Spleen (tissue), 11 donors: ENCODE measurements at regions not wholly inside any gene's neighbourhood (a gene's known extent, or its start where the extent isn't known, plus 50 kb on each side); places are given as distances from the start of the nearest gene placed in this dataset.

Experiments used
- DNase-seq: peaks from one replicate; pipeline ENCODE4 v3.0.0-alpha.2; 2020
- H3K27ac ChIP-seq, 8 donors: fragments of 200-600 bp; sonication (generic) in 7 of 8; 1 replicate in 4 of 8; 2 replicates in 4 of 8; pipeline versions ENCODE4 v1.5.0 to v1.8.0; 2016 to 2021; ENCODE audit warnings: inconsistent platforms in 4 of 8, mild to moderate bottlenecking in 4 of 8, moderate library complexity in 1 of 8
- H3K27me3 ChIP-seq, 7 donors: fragments of 200-600 bp; sonication (generic) in 6 of 7; replicated peaks in 1 of 7; 1 replicate in 4 of 7; 2 replicates in 3 of 7; pipeline versions ENCODE4 v1.5.0 to v1.8.0; 2016 to 2021; ENCODE audit warnings: inconsistent platforms in 3 of 7, mild to moderate bottlenecking in 1 of 7
- H3K36me3 ChIP-seq, 6 donors: fragments of 200-600 bp; sonication (generic) in 5 of 6; 1 replicate in 4 of 6; 2 replicates in 2 of 6; pipeline versions ENCODE4 v1.5.0 to v1.8.0; 2016 to 2021; ENCODE audit warnings: inconsistent platforms in 2 of 6
- H3K4me1 ChIP-seq, 6 donors: fragments of 200-600 bp; sonication (generic) in 5 of 6; 1 replicate in 3 of 6; 2 replicates in 3 of 6; pipeline versions ENCODE4 v1.5.0 to v1.8.0; 2016 to 2021; ENCODE audit warnings: inconsistent platforms in 3 of 6
- H3K4me3 ChIP-seq, 8 donors: fragments of 200-600 bp; sonication (generic) in 7 of 8; 1 replicate in 4 of 8; 2 replicates in 4 of 8; pipeline versions ENCODE4 v1.5.0 to v1.8.0; 2016 to 2021; ENCODE audit warnings: inconsistent platforms in 4 of 8, mild to moderate bottlenecking in 4 of 8, moderate library complexity in 2 of 8
- H3K9me3 ChIP-seq, 8 donors: fragments of 200-600 bp; sonication (generic) in 7 of 8; 1 replicate in 4 of 8; 2 replicates in 4 of 8; pipeline versions ENCODE4 v1.5.0 to v1.8.0; 2016 to 2021; ENCODE audit warnings: inconsistent platforms in 4 of 8
- POLR2A ChIP-seq, 3 donors: fragments of 450-650 bp; IDR thresholded peaks; one replicate each; pipeline ENCODE4 v1.5.1; 2017; ENCODE audit warnings: antibody characterized with exemption in 3 of 3, mild to moderate bottlenecking in 1 of 3
- POLR2AphosphoS5 ChIP-seq, 3 donors: sonication (generic); formaldehyde crosslinking; IDR thresholded peaks; one replicate each; pipeline ENCODE4 v1.5.1; 2017; ENCODE audit warnings: antibody characterized with exemption in 3 of 3
- WGBS, 5 donors: extraction: QIAGEN DNeasy Blood & Tissue Kit in 3 of 5; methylation state at CpG; one replicate each; pipeline versions ENCODE4 v1.1.5 to v1.1.7; 2013 to 2018; 5-methylcytosine and 5-hydroxymethylcytosine counted together
- intact Hi-C: fragments of 100-400 bp; cut with DNase I; formaldehyde crosslinking; loops from one replicate; pipeline ENCODE4 v1.15.0; 2023; ENCODE audit warnings: low total_unique reads
- TF ChIP-seq, protein P1 (sequence below), 11 experiments: fragments of 200-600 bp in 7 of 11; fragments of 450-650 bp in 4 of 11; sonication (generic) in 4 of 11; IDR thresholded peaks in 8 of 11; conservative IDR thresholded peaks in 3 of 11; 1 replicate in 7 of 11; 2 replicates in 4 of 11; pipeline versions ENCODE4 v1.4.0 to v1.8.0; 2016 to 2021; ENCODE audit warnings: antibody characterized with exemption in 11 of 11, inconsistent platforms in 4 of 11, mild to moderate bottlenecking in 1 of 11
- donor health status: healthy with polysubstance abuse.
- donor health status: DM: no; HTN: no; CAD: no; lungs with moderate emphysema.
- donor health status: DM: no; HTN: no; CAD: no.
- donor health status: Bipolar disorder and iron deficiency.
- donor health status: healthy.
- donor health status: DM: no; HTN: no; CAD: no.
- donor health status: DM: yes; HTN: yes; CAD: no.

DNA sequence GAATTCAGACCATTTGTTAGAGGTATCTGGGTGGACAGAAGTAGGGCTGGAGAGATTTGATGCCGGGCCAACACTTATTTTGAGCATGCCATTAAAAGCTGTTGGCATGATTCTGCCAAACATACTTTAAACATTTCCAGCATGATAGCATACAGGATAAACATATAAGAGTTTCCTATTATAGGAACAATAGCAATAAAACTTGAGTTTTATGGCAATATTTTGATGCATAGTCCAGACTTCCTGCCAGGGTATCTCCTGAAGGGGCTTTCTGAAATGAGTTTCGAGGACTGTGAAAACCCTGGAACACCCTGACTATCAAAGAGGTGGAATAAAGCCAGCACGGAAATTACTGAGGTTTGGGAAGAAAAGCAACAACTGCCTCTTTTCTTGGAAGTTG, 1398.0 kb upstream of the NXPH2 start:
- intact Hi-C loops = no loop called here
- Histone ChIP-seq H3K4me3 (no peak overlapping the region), H3K9me3 (peaks cover 0 to 2% (median 0%) of the 10 kb centered on the region in 8 donors), H3K27me3 (no peaks in the 10 kb centered on the region), H3K4me1 (no peaks in the 10 kb centered on the region), H3K36me3 (no peaks in the 10 kb centered on the region), H3K27ac (no peak overlapping the region)
- 52 to 61% (median 60%) methylated on average over 3 of the region's 3 CpGs for WGBS, 5 donors
- no peak for DNase-seq
- TF ChIP-seq, protein P1, sequence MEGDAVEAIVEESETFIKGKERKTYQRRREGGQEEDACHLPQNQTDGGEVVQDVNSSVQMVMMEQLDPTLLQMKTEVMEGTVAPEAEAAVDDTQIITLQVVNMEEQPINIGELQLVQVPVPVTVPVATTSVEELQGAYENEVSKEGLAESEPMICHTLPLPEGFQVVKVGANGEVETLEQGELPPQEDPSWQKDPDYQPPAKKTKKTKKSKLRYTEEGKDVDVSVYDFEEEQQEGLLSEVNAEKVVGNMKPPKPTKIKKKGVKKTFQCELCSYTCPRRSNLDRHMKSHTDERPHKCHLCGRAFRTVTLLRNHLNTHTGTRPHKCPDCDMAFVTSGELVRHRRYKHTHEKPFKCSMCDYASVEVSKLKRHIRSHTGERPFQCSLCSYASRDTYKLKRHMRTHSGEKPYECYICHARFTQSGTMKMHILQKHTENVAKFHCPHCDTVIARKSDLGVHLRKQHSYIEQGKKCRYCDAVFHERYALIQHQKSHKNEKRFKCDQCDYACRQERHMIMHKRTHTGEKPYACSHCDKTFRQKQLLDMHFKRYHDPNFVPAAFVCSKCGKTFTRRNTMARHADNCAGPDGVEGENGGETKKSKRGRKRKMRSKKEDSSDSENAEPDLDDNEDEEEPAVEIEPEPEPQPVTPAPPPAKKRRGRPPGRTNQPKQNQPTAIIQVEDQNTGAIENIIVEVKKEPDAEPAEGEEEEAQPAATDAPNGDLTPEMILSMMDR (IDR thresholded peaks at IDR 0.05 in 8 of 11, conservative IDR thresholded peaks at IDR 0.05 in 3 of 11) = no peak
- TF ChIP-seq POLR2AphosphoS5 (IDR thresholded peaks at IDR 0.05) (no peak), POLR2A (IDR thresholded peaks at IDR 0.05) (no peak)

DNA sequence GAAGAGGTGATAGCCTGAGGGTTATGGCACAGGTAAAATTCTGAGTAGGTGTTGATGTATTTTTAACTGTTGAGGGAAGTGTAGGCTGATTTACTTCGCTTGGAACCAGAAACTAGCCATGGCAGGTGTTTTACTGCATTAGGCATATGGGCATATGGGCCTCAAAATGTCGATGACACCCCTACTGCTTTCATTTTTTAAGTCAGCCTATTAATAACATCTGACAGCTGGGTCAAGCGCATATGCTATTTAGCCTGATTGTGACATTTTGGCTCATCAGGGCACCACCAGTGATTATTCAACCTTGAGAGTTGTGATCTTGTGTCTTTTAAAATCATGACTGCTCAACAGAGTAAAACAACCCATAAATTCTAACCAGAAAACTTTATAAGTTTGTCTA, 1396.9 kb upstream of the NXPH2 start:
- H3K36me3 ChIP-seq = no peaks in the 10 kb centered on the region
- no peaks in the 10 kb centered on the region for H3K9me3 ChIP-seq
- intact Hi-C loops = no loop called here
- DNase-seq = no peak
- no peak overlapping the region for H3K27ac ChIP-seq
- no peak overlapping the region for H3K4me3 ChIP-seq
- 66 to 74% (median 71%) methylated on average over 3 of the region's 3 CpGs for WGBS, 5 donors
- no peaks in the 10 kb centered on the region for H3K4me1 ChIP-seq
- H3K27me3 ChIP-seq = no peaks in the 10 kb centered on the region
- no peak for TF ChIP-seq POLR2A (IDR thresholded peaks at IDR 0.05)
- TF ChIP-seq POLR2AphosphoS5 (IDR thresholded peaks at IDR 0.05) = no peak

DNA sequence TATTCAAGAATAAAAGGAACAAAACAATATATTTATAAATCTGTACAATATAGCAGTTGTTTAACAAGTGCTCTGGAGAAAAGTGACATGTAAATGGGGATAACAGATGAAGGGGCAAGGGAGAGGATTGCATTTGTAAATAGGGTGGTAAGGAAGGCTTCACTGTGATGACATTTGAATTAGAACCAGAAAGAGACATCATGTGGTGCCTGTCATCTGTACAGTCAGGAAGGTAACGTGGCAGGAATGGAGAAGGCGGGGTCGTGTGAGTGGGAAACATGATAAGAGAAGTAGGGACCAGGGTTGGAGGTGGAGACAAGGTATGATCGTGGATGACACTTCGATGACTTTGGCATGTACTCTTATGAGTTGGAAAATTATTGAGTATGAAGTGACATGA, 1393.6 kb upstream of the NXPH2 start:
- Histone ChIP-seq H3K36me3 (no peaks in the 10 kb centered on the region), H3K27me3 (no peaks in the 10 kb centered on the region), H3K27ac (no peak overlapping the region), H3K4me1 (no peaks in the 10 kb centered on the region), H3K4me3 (no peak overlapping the region), H3K9me3 (peaks cover 0 to 18% (median 6%) of the 10 kb centered on the region in 8 donors)
- intact Hi-C loops = no loop called here
- 74 to 85% (median 80%) methylated on average over 5 of the region's 5 CpGs for WGBS, 5 donors
- no peak for TF ChIP-seq POLR2AphosphoS5 (IDR thresholded peaks at IDR 0.05)
- TF ChIP-seq, protein P1 (IDR thresholded peaks at IDR 0.05 in 8 of 11, conservative IDR thresholded peaks at IDR 0.05 in 3 of 11) = no peak
- no peak for TF ChIP-seq POLR2A (IDR thresholded peaks at IDR 0.05)
- DNase-seq = no peak

DNA sequence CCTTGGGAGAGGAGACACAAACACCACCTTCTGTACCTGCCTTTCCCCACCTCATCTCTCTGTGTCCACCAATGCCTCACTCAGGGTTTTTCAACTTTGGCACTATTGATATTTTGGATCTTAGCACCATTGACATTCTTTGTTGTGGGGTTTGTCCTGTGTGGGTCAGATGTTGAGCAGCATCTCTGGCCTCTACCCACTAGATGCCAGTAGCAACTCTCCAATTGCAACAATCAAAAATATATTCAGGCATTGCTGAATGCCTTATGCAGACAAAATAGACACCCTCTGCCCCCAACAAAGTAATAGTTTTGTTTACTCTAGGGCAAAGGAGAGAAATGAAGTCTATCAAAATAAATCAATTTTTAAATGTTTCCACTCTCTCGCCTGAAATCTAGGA, 1384.3 kb upstream of the NXPH2 start:
- intact Hi-C loops = no loop called here
- WGBS, 5 donors = 60 to 80% (median 72%) methylated on average over 1 of the region's 1 CpG
- H3K27ac ChIP-seq = no peak overlapping the region
- no peak for TF ChIP-seq POLR2A (IDR thresholded peaks at IDR 0.05)
- TF ChIP-seq, protein P1 (IDR thresholded peaks at IDR 0.05 in 8 of 11, conservative IDR thresholded peaks at IDR 0.05 in 3 of 11) = no peak
- no peak for TF ChIP-seq POLR2AphosphoS5 (IDR thresholded peaks at IDR 0.05)
- peaks cover 0 to 20% (median 4%) of the 10 kb centered on the region in 8 donors for H3K9me3 ChIP-seq
- H3K4me1 ChIP-seq = no peaks in the 10 kb centered on the region
- DNase-seq = no peak
- no peaks in the 10 kb centered on the region for H3K36me3 ChIP-seq
- no peaks in the 10 kb centered on the region for H3K27me3 ChIP-seq
- H3K4me3 ChIP-seq = no peak overlapping the region

DNA sequence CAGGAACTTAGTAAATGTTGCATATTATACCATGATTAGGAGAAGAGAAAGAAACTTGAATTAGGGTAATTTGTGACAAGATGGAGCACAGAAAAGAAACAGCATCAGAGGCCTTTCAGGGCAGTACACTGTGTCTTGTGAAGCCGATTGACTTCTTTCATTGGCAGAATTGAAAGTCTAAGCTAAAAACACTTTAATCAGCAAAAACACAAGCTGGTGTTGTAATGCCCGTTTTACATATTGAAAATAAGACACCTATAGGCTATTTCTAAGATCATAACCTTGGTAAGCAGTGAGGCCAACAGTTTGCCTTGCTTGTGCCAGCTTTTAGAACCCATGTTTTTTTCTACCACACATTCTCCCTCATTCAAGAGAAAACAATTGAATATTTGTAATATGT, 1378.1 kb upstream of the NXPH2 start:
- intact Hi-C loops = no loop called here
- 51 to 69% (median 60%) methylated on average over 2 of the region's 2 CpGs for WGBS, 5 donors

More for the DNA sequence above, 1378.1 kb upstream of the NXPH2 start:
- Histone ChIP-seq H3K36me3 (no peaks in the 10 kb centered on the region), H3K9me3 (peaks cover 0 to 22% (median 6%) of the 10 kb centered on the region in 8 donors), H3K4me3 (no peak overlapping the region), H3K27me3 (no peaks in the 10 kb centered on the region), H3K27ac (no peak overlapping the region), H3K4me1 (no peaks in the 10 kb centered on the region)
- no peak for DNase-seq
- TF ChIP-seq, protein P1 (IDR thresholded peaks at IDR 0.05 in 8 of 11, conservative IDR thresholded peaks at IDR 0.05 in 3 of 11) = no peak
- TF ChIP-seq POLR2AphosphoS5 (IDR thresholded peaks at IDR 0.05) (no peak), POLR2A (IDR thresholded peaks at IDR 0.05) (no peak)
